HepG2 (cell line): ENCODE measurements at regions not wholly inside any gene's neighbourhood (a gene's known extent, or its start where the extent isn't known, plus 50 kb on each side); places are given as distances from the start of the nearest gene placed in this dataset.

ENCODE experiments used
- BORCS8-MEF2B ChIP-seq: sonication (generic); formaldehyde crosslinking; IDR thresholded peaks from 2 replicates; pipeline ENCODE4 v1.8.0; 2022; ENCODE audit warnings: mild to moderate bottlenecking, missing genetic modification reagents
- MED13 ChIP-seq: sonication (generic); formaldehyde crosslinking; IDR thresholded peaks from 2 replicates; pipeline ENCODE4 v1.5.0; 2020; ENCODE audit warnings: missing genetic modification reagents
- MEIS2 ChIP-seq: sonication (generic); formaldehyde crosslinking; IDR thresholded peaks from 2 replicates; pipeline ENCODE4 v1.9.0; 2021; ENCODE audit warnings: mild to moderate bottlenecking, missing genetic modification reagents
- MLLT10 ChIP-seq: sonication (generic); formaldehyde crosslinking; IDR thresholded peaks from 2 replicates; pipeline ENCODE4 v1.4.0; 2020; ENCODE audit warnings: missing genetic modification reagents
- PHB2 ChIP-seq: fragments of 450-650 bp; IDR thresholded peaks from 2 replicates; pipeline ENCODE4 v1.6.1; 2018; ENCODE audit not compliant: partially characterized antibody
- SAP130 ChIP-seq: IDR thresholded peaks from 2 replicates; pipeline ENCODE4 v1.6.1; 2016; ENCODE audit warnings: low read depth
- SCMH1 ChIP-seq: sonication (generic); formaldehyde crosslinking; IDR thresholded peaks from 2 replicates; pipeline ENCODE4 v1.9.0; 2021; ENCODE audit warnings: missing genetic modification reagents, mild to moderate bottlenecking, borderline replicate concordance
- TEF ChIP-seq: sonication (generic); formaldehyde crosslinking; IDR thresholded peaks from 2 replicates; pipeline ENCODE4 v1.5.0; 2020; ENCODE audit warnings: missing genetic modification reagents
- ZBTB2 ChIP-seq: sonication (generic); formaldehyde crosslinking; IDR thresholded peaks from 2 replicates; pipeline ENCODE4 v1.8.0; 2022; ENCODE audit warnings: low read depth, missing genetic modification reagents
- ZBTB33 ChIP-seq: sonication (generic); formaldehyde crosslinking; IDR thresholded peaks from 2 replicates; pipeline ENCODE4 v1.4.0; 2020; ENCODE audit warnings: missing genetic modification reagents
- ZBTB39 ChIP-seq: sonication (generic); formaldehyde crosslinking; IDR thresholded peaks from 2 replicates; pipeline ENCODE4 v1.5.0; 2020; ENCODE audit warnings: missing genetic modification reagents
- ZFAT ChIP-seq: sonication (generic); formaldehyde crosslinking; conservative IDR thresholded peaks from 2 replicates; pipeline ENCODE4 v1.8.1; 2023; ENCODE audit warnings: missing genetic modification reagents, inconsistent platforms
- ZFP37 ChIP-seq: sonication (generic); formaldehyde crosslinking; IDR thresholded peaks from 2 replicates; pipeline ENCODE4 v1.4.0; 2020; ENCODE audit warnings: missing genetic modification reagents, borderline replicate concordance
- ZNF326 ChIP-seq: sonication (generic); formaldehyde crosslinking; IDR thresholded peaks from 2 replicates; pipeline ENCODE4 v1.4.0; 2020; ENCODE audit warnings: missing genetic modification reagents, borderline replicate concordance
- ZNF546 ChIP-seq: sonication (generic); formaldehyde crosslinking; conservative IDR thresholded peaks from 2 replicates; pipeline ENCODE4 v1.8.1; 2023; ENCODE audit warnings: mild to moderate bottlenecking, missing genetic modification reagents
- ZNF556 ChIP-seq: sonication (generic); formaldehyde crosslinking; IDR thresholded peaks from 2 replicates; pipeline ENCODE4 v1.4.0; 2020; ENCODE audit warnings: mild to moderate bottlenecking, missing genetic modification reagents, borderline replicate concordance
- ZNF616 ChIP-seq: sonication (generic); formaldehyde crosslinking; IDR thresholded peaks from 2 replicates; pipeline ENCODE4 v1.5.0; 2020; ENCODE audit warnings: low read depth, mild to moderate bottlenecking, missing genetic modification reagents
- ZZZ3 ChIP-seq: sonication (generic); formaldehyde crosslinking; IDR thresholded peaks from 2 replicates; pipeline ENCODE4 v1.4.0; 2020; ENCODE audit warnings: missing genetic modification reagents, mild to moderate bottlenecking, borderline replicate concordance
- TF ChIP-seq, protein P1 (sequence below): sonication (generic); formaldehyde crosslinking; IDR thresholded peaks from 2 replicates; pipeline ENCODE4 v1.4.0; 2020; ENCODE audit warnings: missing genetic modification reagents
- TF ChIP-seq, protein P2 (sequence below): sonication (generic); formaldehyde crosslinking; conservative IDR thresholded peaks from 2 replicates; pipeline ENCODE4 v1.4.0; 2020; ENCODE audit warnings: missing genetic modification reagents

GRCh38 chr5:38163636-38164237 lies 94.6 kb upstream of the EGFLAM start (continued):
- TF ChIP-seq ZBTB33 (CRISPR knock-in tag) (peak; percentile 28; the same call in 1 of the 2 replicates), ZBTB2 (CRISPR knock-in tag) (no peak), ZNF556 (CRISPR knock-in tag) (no peak; the same call in 1 of the 2 replicates), SCMH1 (CRISPR knock-in tag) (no peak), MEIS2 (CRISPR knock-in tag) (no peak), BORCS8-MEF2B (CRISPR knock-in tag) (no peak), MED13 (CRISPR knock-in tag) (peak; percentile 90), ZNF326 (CRISPR knock-in tag) (no peak), ZFP37 (CRISPR knock-in tag) (no peak), MLLT10 (no peak), TEF (CRISPR knock-in tag) (no peak), ZNF616 (CRISPR knock-in tag) (no peak), ZFAT (no peak), PHB2 (no peak), ZBTB39 (CRISPR knock-in tag) (0 out of 2 replicates have a peak, but pooled peaks have one; percentile 38), ZZZ3 (CRISPR knock-in tag) (no peak), ZNF546 (no peak), SAP130 (CRISPR knock-in tag) (no peak; the same call in none of the 2 replicates)
- TF ChIP-seq, protein P1, sequence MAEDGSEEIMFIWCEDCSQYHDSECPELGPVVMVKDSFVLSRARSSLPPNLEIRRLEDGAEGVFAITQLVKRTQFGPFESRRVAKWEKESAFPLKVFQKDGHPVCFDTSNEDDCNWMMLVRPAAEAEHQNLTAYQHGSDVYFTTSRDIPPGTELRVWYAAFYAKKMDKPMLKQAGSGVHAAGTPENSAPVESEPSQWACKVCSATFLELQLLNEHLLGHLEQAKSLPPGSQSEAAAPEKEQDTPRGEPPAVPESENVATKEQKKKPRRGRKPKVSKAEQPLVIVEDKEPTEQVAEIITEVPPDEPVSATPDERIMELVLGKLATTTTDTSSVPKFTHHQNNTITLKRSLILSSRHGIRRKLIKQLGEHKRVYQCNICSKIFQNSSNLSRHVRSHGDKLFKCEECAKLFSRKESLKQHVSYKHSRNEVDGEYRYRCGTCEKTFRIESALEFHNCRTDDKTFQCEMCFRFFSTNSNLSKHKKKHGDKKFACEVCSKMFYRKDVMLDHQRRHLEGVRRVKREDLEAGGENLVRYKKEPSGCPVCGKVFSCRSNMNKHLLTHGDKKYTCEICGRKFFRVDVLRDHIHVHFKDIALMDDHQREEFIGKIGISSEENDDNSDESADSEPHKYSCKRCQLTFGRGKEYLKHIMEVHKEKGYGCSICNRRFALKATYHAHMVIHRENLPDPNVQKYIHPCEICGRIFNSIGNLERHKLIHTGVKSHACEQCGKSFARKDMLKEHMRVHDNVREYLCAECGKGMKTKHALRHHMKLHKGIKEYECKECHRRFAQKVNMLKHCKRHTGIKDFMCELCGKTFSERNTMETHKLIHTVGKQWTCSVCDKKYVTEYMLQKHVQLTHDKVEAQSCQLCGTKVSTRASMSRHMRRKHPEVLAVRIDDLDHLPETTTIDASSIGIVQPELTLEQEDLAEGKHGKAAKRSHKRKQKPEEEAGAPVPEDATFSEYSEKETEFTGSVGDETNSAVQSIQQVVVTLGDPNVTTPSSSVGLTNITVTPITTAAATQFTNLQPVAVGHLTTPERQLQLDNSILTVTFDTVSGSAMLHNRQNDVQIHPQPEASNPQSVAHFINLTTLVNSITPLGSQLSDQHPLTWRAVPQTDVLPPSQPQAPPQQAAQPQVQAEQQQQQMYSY (CRISPR knock-in tag): no peak
- TF ChIP-seq, protein P2, sequence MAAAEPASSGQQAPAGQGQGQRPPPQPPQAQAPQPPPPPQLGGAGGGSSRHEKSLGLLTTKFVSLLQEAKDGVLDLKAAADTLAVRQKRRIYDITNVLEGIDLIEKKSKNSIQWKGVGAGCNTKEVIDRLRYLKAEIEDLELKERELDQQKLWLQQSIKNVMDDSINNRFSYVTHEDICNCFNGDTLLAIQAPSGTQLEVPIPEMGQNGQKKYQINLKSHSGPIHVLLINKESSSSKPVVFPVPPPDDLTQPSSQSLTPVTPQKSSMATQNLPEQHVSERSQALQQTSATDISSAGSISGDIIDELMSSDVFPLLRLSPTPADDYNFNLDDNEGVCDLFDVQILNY (CRISPR knock-in tag): no peak
